Activated CD4-positive, alpha-beta T cell treated with anti-CD3 and anti-CD28 coated beads, Interleukin-2, Interleukin-4, amounts not matched to agents 100 ng/mL and 50 ng/mL, durations not matched to agents 16 hours and 8 hours (primary cell): ENCODE measurements at regions not wholly inside any gene's neighbourhood (a gene's known extent, or its start where the extent isn't known, plus 50 kb on each side); places are given as distances from the start of the nearest gene placed in this dataset.

Source experiments
- DNase-seq: peaks from one replicate; pipeline ENCODE4 v3.0.0-alpha.2; 2020; ENCODE audit warnings: low spot score

DNA sequence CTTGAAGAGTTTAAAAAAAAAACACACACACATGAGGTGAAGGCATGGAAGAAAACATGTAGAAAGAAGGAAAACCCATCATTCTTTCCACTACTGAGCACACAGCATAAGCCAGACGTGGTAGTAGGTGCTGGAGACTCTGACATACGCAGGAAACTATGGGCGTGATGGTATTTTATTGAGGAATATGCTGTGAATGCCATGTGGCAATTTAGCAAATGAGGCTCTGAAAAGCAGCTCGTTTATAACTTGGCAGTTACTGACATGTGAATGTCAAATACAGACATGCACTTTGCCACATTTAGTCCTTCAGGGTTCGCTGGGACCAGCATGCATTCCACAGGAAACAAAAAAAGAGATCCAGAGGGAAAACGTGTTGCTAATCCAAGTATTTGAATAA, 74.3 kb upstream of the IFNAR2 start:
- no peak for DNase-seq

DNA sequence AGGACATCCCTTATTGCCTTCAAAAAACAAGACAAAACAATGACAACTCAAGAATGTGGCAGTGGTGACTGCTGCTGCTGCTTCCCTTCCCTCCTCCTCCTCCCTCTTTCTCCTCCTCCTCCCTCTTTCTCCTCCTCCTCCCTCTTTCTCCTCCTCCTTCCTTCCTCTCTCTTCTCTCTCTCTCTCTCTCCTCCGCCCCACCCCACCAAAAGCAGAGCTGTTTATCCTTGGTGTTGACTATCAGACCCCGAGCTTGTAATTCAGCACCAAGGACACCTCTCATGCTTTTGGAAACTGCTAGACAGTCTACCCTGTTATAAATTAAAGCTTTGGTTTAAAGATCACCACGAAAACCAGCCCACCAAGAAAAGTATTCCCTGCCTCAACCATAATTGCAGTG, 72.4 kb upstream of the IFNAR2 start:
- DNase-seq = no peak

DNA sequence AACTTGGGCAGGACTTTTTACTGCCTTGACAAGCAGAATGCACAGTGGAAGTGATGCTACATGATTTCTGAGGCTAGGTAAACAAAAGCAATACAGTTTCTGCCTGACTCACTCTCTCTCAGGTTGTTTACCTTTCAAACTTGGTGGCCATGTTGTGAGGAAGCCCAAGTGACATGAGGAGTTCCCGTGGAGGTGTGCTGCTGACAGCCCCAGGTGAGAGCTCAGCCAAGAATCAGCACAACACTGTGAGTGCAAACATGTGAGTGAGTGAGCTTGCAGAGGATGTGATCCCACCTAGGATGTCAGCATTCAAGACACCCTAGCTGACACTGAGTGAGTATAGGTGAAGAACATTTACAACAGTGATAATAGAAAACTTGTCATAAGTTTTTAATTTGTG, 71.1 kb upstream of the IFNAR2 start:
- no peak for DNase-seq

DNA sequence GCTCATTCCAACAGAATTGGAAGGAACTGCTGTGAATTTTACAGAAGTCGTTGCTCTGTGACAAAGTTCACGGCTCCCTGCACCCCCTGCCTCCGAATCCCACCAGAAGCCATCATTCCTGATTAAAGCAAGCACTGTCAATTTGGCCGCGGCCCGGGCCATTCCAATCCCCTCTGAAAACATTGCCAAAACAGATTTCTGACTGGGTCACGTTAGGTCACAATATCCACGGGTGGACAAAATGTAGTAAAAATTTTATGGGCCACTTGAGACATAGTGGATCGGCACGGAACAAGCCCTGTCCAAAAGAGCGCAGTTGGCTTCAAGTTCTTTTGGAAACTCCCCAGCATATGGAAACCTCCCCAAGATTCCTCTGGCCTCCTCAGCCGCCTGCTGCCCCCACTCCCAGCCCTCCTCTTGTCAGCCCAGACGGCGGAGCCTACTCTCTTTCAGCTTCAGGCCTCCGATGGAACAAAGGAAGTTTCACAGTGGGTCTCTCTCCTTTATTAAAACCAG, 67.2 kb upstream of the IFNAR2 start:
- no peak for DNase-seq

DNA sequence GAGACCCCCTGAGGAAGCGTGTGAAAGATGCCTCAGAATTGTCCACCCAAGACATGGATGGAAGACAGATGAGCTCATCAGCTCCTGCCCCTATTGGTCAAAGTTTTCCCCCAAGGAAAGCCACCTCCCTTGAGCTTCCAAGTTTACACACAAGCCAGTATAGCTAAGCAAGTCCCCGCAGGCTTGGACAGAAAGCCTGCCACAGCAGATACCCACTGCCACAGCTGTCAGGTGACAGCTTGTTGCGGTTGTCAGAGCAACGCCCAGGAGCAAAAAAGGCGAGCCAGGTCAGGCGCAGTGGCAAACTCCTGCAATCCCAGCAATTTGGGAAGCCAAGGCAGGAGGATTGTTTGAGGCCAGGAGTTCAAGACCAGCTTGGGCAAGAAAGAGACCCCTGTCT, 60.9 kb upstream of the IFNAR2 start:
- no peak for DNase-seq

DNA sequence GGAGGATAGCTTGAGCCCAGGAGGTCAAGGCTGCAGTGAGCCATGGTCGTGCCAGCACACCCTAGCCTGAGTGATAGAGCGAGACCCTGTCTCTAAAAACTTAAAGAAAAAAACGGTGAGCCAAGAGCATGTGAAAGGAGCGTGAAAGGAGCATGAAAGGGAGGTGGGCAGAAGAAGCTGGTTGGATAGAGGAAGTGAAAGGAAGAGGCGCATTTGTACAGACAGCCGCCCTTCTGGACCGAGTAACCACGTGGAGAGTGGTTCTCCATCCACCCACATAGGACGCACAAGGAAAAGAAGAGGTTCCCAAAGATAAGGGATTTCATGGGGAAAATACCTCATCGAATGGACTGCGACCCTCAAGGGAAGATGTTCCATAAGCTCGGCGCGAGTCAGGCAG, 60.4 kb upstream of the IFNAR2 start:
- no peak for DNase-seq

DNA sequence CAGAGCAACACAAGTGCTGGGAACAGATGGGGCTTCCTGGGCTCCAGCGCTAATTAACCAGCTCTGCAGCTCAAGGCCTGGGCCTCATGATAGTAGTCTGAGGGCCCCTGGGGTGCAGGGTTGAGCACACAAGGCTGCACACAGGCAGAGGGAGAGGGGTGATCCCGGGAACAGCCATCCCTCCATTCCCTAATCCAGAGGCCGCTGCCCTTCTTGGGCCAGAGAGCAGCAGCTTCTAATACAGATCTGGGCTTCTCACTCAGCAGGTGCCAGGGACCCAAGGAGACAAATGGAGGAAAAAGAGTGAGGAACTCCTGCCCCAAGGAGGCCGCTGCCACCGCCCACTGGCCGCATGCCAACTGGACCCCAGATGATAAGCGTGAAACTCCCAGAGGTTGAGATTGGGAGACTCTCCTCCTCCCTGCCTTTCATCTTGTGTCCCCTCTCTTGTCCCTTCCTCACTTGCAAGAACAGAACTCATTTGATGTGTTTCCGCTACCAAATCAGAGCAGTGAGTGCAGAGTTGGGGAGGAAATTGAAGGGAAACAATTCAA, 58.0 kb upstream of the IFNAR2 start:
- DNase-seq = no peak

DNA sequence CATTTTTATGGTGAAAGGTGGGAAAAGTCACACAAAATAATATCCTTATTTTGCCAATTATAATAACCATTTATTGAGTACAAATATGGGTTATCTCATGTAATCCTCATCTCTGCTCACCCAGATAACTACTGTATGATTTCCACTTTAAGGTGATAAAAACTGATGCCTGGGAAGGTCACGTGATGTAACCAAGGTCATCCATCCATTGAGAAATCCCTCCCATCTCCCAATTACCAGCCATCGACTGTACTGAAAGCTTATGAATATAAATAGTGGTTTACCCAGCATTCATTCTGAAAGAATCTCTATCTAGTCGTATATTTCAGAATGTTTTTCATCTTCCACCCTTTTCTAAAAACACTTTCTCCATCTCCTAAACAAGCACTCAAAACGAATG, 55.0 kb upstream of the IFNAR2 start:
- no peak for DNase-seq
